Fibroblast of lung (primary cell): ENCODE measurements at regions not wholly inside any gene's neighbourhood (a gene's known extent, or its start where the extent isn't known, plus 50 kb on each side); places are given as distances from the start of the nearest gene placed in this dataset.
A peak's percentile ranks its signal among the peaks of the same experiment; 100 is the strongest.

Source experiments
- DNase-seq, 2 donors: peaks; one replicate each; pipeline versions ENCODE4 v3.0.0 to v3.0.0-alpha.2; 2010; ENCODE audit warnings: low read depth in 2 of 2
- H2AFZ ChIP-seq: 2 replicates; pipeline ENCODE4 v1.5.1; 2012; ENCODE audit warnings: low read length, control low read depth, inconsistent platforms
- H3K27ac ChIP-seq: 2 replicates; pipeline ENCODE4 v1.5.1; 2011; ENCODE audit warnings: low read length, control low read depth; ENCODE audit not compliant: insufficient read depth
- H3K27me3 ChIP-seq: 2 replicates; pipeline ENCODE4 v1.5.1; 2011; ENCODE audit warnings: mild to moderate bottlenecking, low read length; ENCODE audit not compliant: control insufficient read depth, insufficient read depth
- H3K36me3 ChIP-seq: 2 replicates; pipeline ENCODE4 v1.5.1; 2011; ENCODE audit warnings: low read length; ENCODE audit not compliant: control insufficient read depth, insufficient read depth
- H3K4me1 ChIP-seq: 2 replicates; pipeline ENCODE4 v1.5.1; 2011; ENCODE audit warnings: low read length; ENCODE audit not compliant: control insufficient read depth, insufficient read depth; ENCODE audit errors: extremely low read depth
- H3K4me2 ChIP-seq: 2 replicates; pipeline ENCODE4 v1.5.1; 2011; ENCODE audit warnings: low read length, control low read depth; ENCODE audit not compliant: insufficient read depth; ENCODE audit errors: extremely low read depth
- H3K4me3 ChIP-seq, 4 experiments: fragments of 200-600 bp in 1 of 4; sonication (generic) in 1 of 4; replicated peaks in 1 of 4; 2 replicates each; pipeline ENCODE4 v1.5.1; 2011 to 2016; ENCODE audit warnings: low read length in 4 of 4, low read depth in 3 of 4, mild to moderate bottlenecking in 3 of 4, control low read depth in 2 of 4, inconsistent platforms in 1 of 4, mixed read lengths in 1 of 4; ENCODE audit not compliant: insufficient read depth in 1 of 4; ENCODE audit errors: control extremely low read depth in 1 of 4
- H3K79me2 ChIP-seq: 2 replicates; pipeline ENCODE4 v1.5.1; 2012; ENCODE audit warnings: mild to moderate bottlenecking, low read length, inconsistent platforms; ENCODE audit not compliant: control insufficient read depth, insufficient read depth
- H3K9ac ChIP-seq: 2 replicates; pipeline ENCODE4 v1.5.1; 2011; ENCODE audit warnings: mild to moderate bottlenecking, low read length, control low read depth; ENCODE audit not compliant: insufficient read depth
- H3K9me3 ChIP-seq: 2 replicates; pipeline ENCODE4 v1.5.1; 2012; ENCODE audit warnings: low read depth, low read length; ENCODE audit not compliant: control insufficient read depth, insufficient read depth
- H4K20me1 ChIP-seq: 2 replicates; pipeline ENCODE4 v1.5.1; 2011; ENCODE audit warnings: low read length; ENCODE audit not compliant: control insufficient read depth, insufficient read depth; ENCODE audit errors: extremely low read depth
- EZH2 ChIP-seq: IDR thresholded peaks from 2 replicates; pipeline ENCODE4 v1.5.1; 2012; ENCODE audit warnings: low read length, control low read depth, mild to moderate bottlenecking; ENCODE audit errors: missing control alignments
- TF ChIP-seq, protein P1 (sequence below), 2 donors: IDR thresholded peaks in 1 of 2; conservative IDR thresholded peaks in 1 of 2; 1 replicate in 1 of 2; 2 replicates in 1 of 2; pipeline ENCODE4 v1.5.1; 2011 to 2012; ENCODE audit warnings: low read length in 2 of 2, control low read depth in 1 of 2, inconsistent platforms in 1 of 2, low read depth in 1 of 2, mild to moderate bottlenecking in 1 of 2

DNA sequence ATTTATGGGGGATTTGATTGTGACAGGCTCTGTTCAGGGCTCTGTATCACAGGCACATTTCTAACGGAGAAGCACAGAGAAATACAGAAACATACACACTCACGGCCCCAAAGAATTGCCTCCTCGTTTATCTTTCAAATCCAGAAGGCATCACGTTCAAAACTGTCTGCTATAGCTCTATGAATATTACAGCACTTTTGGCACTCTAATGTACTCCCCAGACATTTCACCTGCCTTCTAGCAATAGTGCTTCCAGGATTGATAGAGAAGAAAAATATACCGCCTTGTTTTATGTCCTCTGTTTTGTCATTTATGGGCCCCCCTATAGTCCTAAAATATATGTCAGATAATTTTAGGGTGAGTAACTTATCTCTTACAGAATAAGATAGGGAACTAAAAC, 947.5 kb downstream of the ANKRD7 start:
- DNase-seq = no peak
- no peaks in the 10 kb centered on the region for H4K20me1 ChIP-seq
- no peak overlapping the region for H3K9ac ChIP-seq
- no peaks in the 10 kb centered on the region for H3K36me3 ChIP-seq
- no peak overlapping the region for H2AFZ ChIP-seq
- TF ChIP-seq, protein P1, sequence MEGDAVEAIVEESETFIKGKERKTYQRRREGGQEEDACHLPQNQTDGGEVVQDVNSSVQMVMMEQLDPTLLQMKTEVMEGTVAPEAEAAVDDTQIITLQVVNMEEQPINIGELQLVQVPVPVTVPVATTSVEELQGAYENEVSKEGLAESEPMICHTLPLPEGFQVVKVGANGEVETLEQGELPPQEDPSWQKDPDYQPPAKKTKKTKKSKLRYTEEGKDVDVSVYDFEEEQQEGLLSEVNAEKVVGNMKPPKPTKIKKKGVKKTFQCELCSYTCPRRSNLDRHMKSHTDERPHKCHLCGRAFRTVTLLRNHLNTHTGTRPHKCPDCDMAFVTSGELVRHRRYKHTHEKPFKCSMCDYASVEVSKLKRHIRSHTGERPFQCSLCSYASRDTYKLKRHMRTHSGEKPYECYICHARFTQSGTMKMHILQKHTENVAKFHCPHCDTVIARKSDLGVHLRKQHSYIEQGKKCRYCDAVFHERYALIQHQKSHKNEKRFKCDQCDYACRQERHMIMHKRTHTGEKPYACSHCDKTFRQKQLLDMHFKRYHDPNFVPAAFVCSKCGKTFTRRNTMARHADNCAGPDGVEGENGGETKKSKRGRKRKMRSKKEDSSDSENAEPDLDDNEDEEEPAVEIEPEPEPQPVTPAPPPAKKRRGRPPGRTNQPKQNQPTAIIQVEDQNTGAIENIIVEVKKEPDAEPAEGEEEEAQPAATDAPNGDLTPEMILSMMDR (conservative IDR thresholded peaks at IDR 0.05 in 1 of 2, IDR thresholded peaks at IDR 0.05 in 1 of 2; ENCODE audit: low read depth in 1 of 2, low read length in 2 of 2) = no peak
- no peak for TF ChIP-seq EZH2
- no peak overlapping the region for H3K4me3 ChIP-seq
- no peaks in the 10 kb centered on the region for H3K79me2 ChIP-seq
- H3K27me3 ChIP-seq = no peaks in the 10 kb centered on the region
- H3K27ac ChIP-seq = no peak overlapping the region
- H3K4me2 ChIP-seq = no peak overlapping the region
- no peaks in the 10 kb centered on the region for H3K4me1 ChIP-seq
- no peaks in the 10 kb centered on the region for H3K9me3 ChIP-seq

DNA sequence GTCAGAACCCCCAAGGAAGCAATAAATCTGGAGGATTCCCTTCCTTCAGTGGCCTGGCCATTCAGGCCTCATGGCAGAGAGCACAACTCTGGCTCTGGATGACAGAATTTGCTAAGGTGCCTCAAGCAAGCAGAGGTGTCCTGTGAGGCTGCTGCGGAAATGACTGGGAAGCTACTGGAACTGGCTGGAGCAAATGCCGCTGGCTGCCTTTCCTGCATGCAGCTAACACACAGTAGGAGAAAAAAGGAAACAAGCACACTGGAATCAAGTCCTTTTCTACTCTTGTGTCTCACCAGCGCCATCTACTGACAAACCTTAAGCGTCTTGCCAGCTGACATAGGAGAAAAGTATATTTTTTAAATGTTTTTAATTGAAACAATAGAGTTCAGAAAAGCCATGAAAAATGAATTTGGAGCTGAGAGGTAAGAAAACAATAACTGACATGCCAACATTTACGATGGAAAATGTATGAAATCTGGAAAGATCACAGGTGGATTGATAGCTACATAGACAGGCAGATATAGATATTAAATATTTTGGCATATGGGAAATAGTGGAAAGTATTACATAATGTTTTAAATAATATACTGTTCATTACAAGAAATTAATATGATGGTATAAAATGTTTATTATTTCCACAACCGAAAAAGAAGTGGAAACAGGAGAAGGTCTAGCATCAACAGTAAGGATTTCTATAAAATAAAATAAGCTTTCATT, 951.6 kb downstream of the ANKRD7 start:
- Histone ChIP-seq H3K4me2 (no peak overlapping the region), H3K79me2 (no peaks in the 10 kb centered on the region), H3K9me3 (no peaks in the 10 kb centered on the region), H3K9ac (no peak overlapping the region), H3K27me3 (no peaks in the 10 kb centered on the region), H2AFZ (no peak overlapping the region), H3K4me1 (no peaks in the 10 kb centered on the region), H3K4me3 (no peak overlapping the region), H3K27ac (no peak overlapping the region), H4K20me1 (no peaks in the 10 kb centered on the region), H3K36me3 (no peaks in the 10 kb centered on the region)
- TF ChIP-seq, protein P1 (conservative IDR thresholded peaks at IDR 0.05 in 1 of 2, IDR thresholded peaks at IDR 0.05 in 1 of 2; ENCODE audit: low read depth in 1 of 2, low read length in 2 of 2) = peak; percentile 40 to 86
- no peak for TF ChIP-seq EZH2
- DNase-seq = peak; percentile 54 to 82

DNA sequence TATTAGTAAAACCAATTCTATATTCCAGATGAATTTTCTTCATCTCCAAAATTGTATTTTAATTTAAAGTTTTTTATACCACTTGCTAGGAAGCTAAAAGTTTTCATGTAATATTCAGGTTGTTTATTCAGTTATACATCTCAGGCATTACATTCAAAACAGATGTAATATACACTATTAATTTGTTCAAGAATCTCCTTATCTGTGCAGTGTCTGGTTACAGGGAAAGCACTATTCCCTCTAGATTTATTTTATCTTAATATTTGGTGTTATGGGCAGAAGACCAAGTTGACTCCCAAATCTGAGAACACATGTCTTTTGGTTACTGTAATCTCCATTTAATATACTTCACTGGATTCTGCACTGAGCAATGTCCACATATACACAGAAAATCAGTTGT, 953.4 kb downstream of the ANKRD7 start:
- Histone ChIP-seq H3K27ac (no peak overlapping the region), H3K27me3 (no peaks in the 10 kb centered on the region), H3K79me2 (no peaks in the 10 kb centered on the region), H4K20me1 (no peaks in the 10 kb centered on the region), H2AFZ (no peak overlapping the region), H3K36me3 (no peaks in the 10 kb centered on the region), H3K4me1 (no peaks in the 10 kb centered on the region), H3K9ac (no peak overlapping the region), H3K9me3 (no peaks in the 10 kb centered on the region), H3K4me2 (no peak overlapping the region), H3K4me3 (no peak overlapping the region)
- TF ChIP-seq, protein P1 (conservative IDR thresholded peaks at IDR 0.05 in 1 of 2, IDR thresholded peaks at IDR 0.05 in 1 of 2; ENCODE audit: low read depth in 1 of 2, low read length in 2 of 2) = no peak
- TF ChIP-seq EZH2 = no peak
- no peak for DNase-seq
